GM12878 (cell line): ENCODE measurements at regions not wholly inside any gene's neighbourhood (a gene's known extent, or its start where the extent isn't known, plus 50 kb on each side); places are given as distances from the start of the nearest gene placed in this dataset.

Experiments
- BCLAF1 ChIP-seq: fragments of 450-650 bp; IDR thresholded peaks from 2 replicates; pipeline ENCODE4 v1.6.1; 2017; ENCODE audit warnings: antibody characterized with exemption, mild to moderate bottlenecking, moderate library complexity
- DPF2 ChIP-seq: fragments of 450-650 bp; IDR thresholded peaks from 2 replicates; pipeline ENCODE4 v1.6.1; 2017; ENCODE audit warnings: mild to moderate bottlenecking
- IRF4 ChIP-seq: IDR thresholded peaks from 2 replicates; pipeline ENCODE4 v1.6.1; 2011; ENCODE audit warnings: low read depth, low read length
- MYB ChIP-seq: fragments of 150-350 bp; IDR thresholded peaks from 2 replicates; pipeline ENCODE4 v1.6.1; 2014; ENCODE audit warnings: mild to moderate bottlenecking, low read depth, low read length, borderline replicate concordance
- PRDM15 ChIP-seq: fragments of 450-650 bp; formaldehyde crosslinking; IDR thresholded peaks from 2 replicates; pipeline ENCODE4 v1.4.0; 2020; ENCODE audit warnings: mild to moderate bottlenecking, moderate library complexity
- RB1 ChIP-seq: fragments of 450-650 bp; formaldehyde crosslinking; IDR thresholded peaks from 2 replicates; pipeline ENCODE4 v1.6.1; 2017; ENCODE audit warnings: mild to moderate bottlenecking, borderline replicate concordance

- TF ChIP-seq PRDM15 (CRISPR knock-in tag) (no peak), MYB (no peak), RB1 (no peak), IRF4 (0 out of 2 replicates have a peak, but pooled peaks have one; percentile 29), DPF2 (0 out of 2 replicates have a peak, but pooled peaks have one; percentile 23), BCLAF1 (no peak)
These were observed 737.5 kb upstream of the NDST4 start (continued) for GRCh38 chr4:115850799-115851509.
